ENCODE measurements at regions not wholly inside any gene's neighbourhood (a gene's known extent, or its start where the extent isn't known, plus 50 kb on each side); places are given as distances from the start of the nearest gene placed in this dataset.
"Not testable (repeated sequence)": the region's sequence is repeated elsewhere in the genome, so short reads cannot be mapped to it uniquely, and the experiment has no call there.

DNA sequence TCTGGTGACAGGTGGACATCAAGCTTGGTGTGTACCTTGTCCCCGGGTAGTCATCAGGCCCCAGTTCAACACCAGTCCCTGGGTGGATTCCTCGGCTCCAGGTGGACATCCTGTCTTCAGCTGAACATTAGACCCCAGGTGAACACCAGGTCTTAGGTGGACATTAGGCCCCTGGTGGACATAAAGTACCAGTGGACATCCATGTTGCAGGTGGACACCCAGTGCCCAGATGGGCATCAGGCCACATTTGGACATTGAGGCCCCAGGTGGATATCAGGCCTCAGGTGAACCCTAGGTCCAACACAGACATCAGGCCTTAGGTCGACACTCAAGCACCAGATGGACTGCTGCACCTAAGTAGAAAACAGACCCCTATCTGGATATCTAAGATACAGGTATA lies 195.6 kb downstream of the POTEG start:
- TF ChIP-seq, protein P1, sequence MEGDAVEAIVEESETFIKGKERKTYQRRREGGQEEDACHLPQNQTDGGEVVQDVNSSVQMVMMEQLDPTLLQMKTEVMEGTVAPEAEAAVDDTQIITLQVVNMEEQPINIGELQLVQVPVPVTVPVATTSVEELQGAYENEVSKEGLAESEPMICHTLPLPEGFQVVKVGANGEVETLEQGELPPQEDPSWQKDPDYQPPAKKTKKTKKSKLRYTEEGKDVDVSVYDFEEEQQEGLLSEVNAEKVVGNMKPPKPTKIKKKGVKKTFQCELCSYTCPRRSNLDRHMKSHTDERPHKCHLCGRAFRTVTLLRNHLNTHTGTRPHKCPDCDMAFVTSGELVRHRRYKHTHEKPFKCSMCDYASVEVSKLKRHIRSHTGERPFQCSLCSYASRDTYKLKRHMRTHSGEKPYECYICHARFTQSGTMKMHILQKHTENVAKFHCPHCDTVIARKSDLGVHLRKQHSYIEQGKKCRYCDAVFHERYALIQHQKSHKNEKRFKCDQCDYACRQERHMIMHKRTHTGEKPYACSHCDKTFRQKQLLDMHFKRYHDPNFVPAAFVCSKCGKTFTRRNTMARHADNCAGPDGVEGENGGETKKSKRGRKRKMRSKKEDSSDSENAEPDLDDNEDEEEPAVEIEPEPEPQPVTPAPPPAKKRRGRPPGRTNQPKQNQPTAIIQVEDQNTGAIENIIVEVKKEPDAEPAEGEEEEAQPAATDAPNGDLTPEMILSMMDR (IDR thresholded peaks at IDR 0.05) = not testable (repeated sequence)
- not testable (repeated sequence) for TF ChIP-seq ZFX (IDR thresholded peaks at IDR 0.05; ENCODE audit: borderline replicate concordance)

Data from 22Rv1 (cell line).